ENCODE measurements at regions not wholly inside any gene's neighbourhood (a gene's known extent, or its start where the extent isn't known, plus 50 kb on each side); places are given as distances from the start of the nearest gene placed in this dataset.

- TF ChIP-seq, protein P1, sequence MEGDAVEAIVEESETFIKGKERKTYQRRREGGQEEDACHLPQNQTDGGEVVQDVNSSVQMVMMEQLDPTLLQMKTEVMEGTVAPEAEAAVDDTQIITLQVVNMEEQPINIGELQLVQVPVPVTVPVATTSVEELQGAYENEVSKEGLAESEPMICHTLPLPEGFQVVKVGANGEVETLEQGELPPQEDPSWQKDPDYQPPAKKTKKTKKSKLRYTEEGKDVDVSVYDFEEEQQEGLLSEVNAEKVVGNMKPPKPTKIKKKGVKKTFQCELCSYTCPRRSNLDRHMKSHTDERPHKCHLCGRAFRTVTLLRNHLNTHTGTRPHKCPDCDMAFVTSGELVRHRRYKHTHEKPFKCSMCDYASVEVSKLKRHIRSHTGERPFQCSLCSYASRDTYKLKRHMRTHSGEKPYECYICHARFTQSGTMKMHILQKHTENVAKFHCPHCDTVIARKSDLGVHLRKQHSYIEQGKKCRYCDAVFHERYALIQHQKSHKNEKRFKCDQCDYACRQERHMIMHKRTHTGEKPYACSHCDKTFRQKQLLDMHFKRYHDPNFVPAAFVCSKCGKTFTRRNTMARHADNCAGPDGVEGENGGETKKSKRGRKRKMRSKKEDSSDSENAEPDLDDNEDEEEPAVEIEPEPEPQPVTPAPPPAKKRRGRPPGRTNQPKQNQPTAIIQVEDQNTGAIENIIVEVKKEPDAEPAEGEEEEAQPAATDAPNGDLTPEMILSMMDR (IDR thresholded peaks at IDR 0.05) = no peak
- TF ChIP-seq ZFX (IDR thresholded peaks at IDR 0.05; ENCODE audit: borderline replicate concordance) = no peak
These were observed 1666.1 kb upstream of the WWC1 start for GRCh38 chr5:166625210-166625865.
